ENCODE measurements at regions not wholly inside any gene's neighbourhood (a gene's known extent, or its start where the extent isn't known, plus 50 kb on each side); places are given as distances from the start of the nearest gene placed in this dataset.

- no peak for DNase-seq
Observed at GRCh38 chr9:13580760-13581159, 301.3 kb upstream of the MPDZ start.

GRCh38 chr9:13580131-13580530 lies 300.6 kb upstream of the MPDZ start:
- no peak for DNase-seq

- DNase-seq: no peak
Observed at GRCh38 chr9:13576101-13576500, 296.6 kb upstream of the MPDZ start.

- no peak for DNase-seq
Observed at GRCh38 chr9:13575558-13575957, 296.1 kb upstream of the MPDZ start.

GRCh38 chr9:13570068-13570974 lies 290.8 kb upstream of the MPDZ start:
- no peak for DNase-seq

- no peak for DNase-seq
Observed at GRCh38 chr9:13569602-13570067, 290.1 kb upstream of the MPDZ start.

- no peak for DNase-seq
Observed at GRCh38 chr9:13568841-13569601, 289.5 kb upstream of the MPDZ start.

GRCh38 chr9:13568405-13568804 lies 288.9 kb upstream of the MPDZ start:
- DNase-seq: no peak

GRCh38 chr9:13567833-13568232 lies 288.3 kb upstream of the MPDZ start:
- no peak for DNase-seq

GRCh38 chr9:13557746-13558145 lies 278.3 kb upstream of the MPDZ start:
- no peak for DNase-seq

GRCh38 chr9:13556656-13557055 lies 277.2 kb upstream of the MPDZ start:
- no peak for DNase-seq

GRCh38 chr9:13555989-13556500 lies 276.6 kb upstream of the MPDZ start:
- DNase-seq: no peak

GRCh38 chr9:13555516-13555915 lies 276.0 kb upstream of the MPDZ start:
- DNase-seq: no peak

- DNase-seq: no peak
Observed at GRCh38 chr9:13554626-13555025, 275.1 kb upstream of the MPDZ start.

GRCh38 chr9:13552606-13553215 lies 273.2 kb upstream of the MPDZ start:
- DNase-seq: no peak

GRCh38 chr9:13550519-13550918 lies 271.0 kb upstream of the MPDZ start:
- no peak for DNase-seq

- DNase-seq: no peak
Observed at GRCh38 chr9:13548535-13548934, 269.0 kb upstream of the MPDZ start.

GRCh38 chr9:13535141-13535540 lies 255.6 kb upstream of the MPDZ start:
- no peak for DNase-seq

- DNase-seq: no peak
Observed at GRCh38 chr9:13534006-13534405, 254.5 kb upstream of the MPDZ start.

GRCh38 chr9:13532407-13532806 lies 252.9 kb upstream of the MPDZ start:
- DNase-seq: no peak

- no peak for DNase-seq
Observed at GRCh38 chr9:13529321-13530104, 250.0 kb upstream of the MPDZ start.

- DNase-seq: no peak
Observed at GRCh38 chr9:13524245-13524644, 244.8 kb upstream of the MPDZ start.

- DNase-seq: no peak
Observed at GRCh38 chr9:13520069-13520468, 240.6 kb upstream of the MPDZ start.

Data from stimulated activated CD8-positive, alpha-beta memory T cell treated with anti-CD3 and anti-CD28 coated beads, Interleukin-4, amount 100 ng/mL, for 48 hours (primary cell).